Activated CD8-positive, alpha-beta memory T cell treated with anti-CD3 and anti-CD28 coated beads, Interleukin-2, amount 50 U/mL, for 4 hours (primary cell): ENCODE measurements at regions not wholly inside any gene's neighbourhood (a gene's known extent, or its start where the extent isn't known, plus 50 kb on each side); places are given as distances from the start of the nearest gene placed in this dataset.

ENCODE experiments used
- DNase-seq: peaks from one replicate; pipeline ENCODE4 v3.0.0-alpha.2; 2020

DNA sequence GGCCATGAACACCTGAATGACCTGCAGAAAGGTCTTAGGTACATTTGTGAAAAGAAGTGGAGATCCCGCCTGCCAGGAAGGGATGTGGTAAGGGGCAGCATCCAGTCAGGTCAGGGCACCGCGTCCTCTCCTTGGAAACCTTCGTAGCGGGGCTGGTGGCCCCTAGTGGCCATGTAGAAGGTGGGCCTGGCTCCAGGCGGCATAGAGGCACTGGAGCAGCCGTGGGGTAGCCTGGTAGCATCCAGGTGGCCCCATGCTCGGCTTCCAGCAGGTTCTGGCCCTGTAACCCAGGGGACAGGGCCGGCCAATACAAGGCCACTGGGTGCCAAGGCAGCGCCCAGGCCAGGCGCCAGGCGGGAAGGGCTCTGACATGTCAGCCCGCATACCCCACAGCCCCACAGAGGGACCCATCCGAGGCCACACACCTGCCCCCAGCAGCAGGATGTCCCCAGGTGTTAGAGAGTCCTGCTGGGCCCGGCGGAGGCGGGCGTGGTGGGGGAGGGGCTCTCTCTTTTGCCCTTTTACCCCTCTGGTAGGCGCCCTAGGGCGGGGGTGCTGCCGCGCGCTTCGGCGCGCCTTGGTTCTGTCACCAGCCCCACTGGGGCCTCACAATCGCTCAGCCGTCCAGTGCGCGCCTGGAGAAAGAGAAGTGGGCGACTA is 58.3 kb upstream of the SPATA31E1 start:
- no peak for DNase-seq

DNA sequence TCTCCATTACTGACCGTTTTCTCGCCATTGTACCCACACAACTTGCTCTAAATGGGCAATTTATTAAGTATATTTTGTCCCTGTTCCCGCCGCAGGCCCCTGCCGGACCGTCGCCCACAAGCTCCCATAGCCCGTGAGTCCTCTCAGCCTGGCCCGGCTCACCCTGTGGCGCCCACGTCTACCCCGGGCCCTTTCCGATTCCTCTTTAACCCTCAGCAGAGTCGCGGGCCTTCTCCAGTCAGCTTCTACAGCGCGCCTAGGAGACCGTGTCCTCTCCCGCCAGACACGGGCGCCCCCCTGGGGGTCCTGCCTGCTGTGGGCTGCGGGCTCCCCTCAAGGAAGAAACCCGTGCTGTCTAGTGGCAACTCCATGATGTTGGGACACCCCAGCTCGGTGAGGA is 57.8 kb upstream of the SPATA31E1 start:
- DNase-seq, result no peak

DNA sequence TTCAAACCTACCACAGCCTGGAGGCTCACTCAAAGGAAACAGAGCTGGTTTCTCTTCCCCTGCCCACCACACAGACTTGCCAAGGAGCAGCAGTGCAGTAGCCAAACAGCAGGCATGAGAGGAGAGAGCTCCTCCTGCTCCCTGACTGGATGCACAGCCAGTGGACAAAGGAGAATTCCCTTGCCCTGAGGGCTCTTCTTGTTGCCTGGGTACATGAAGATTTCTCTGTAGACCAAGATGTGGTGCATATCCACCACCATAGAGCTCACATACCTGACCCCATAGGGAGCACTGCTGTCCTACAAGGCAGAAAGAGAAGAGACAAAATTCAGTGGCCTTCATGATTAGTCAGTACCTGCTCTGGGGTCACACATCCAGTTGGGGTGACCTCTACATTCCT is 56.3 kb upstream of the SPATA31E1 start:
- no peak for DNase-seq

DNA sequence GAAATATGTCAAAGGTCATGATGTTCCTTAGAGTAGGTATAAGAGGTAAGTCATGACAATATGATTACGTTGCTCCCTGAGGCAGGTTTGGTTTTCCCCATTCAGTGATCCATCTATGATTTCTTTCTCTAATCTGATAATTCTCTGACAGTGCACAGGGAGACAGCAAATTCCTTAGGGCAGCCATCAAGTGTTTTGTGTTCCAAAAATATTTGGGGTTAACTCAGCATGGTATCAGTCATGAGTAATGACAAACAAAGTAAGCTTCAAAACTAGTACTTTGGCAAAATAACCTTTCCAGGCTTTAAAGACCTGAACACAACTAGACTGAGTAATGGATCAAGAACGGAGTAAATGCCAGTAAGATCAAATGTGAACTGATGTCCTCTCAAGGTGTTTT is 55.3 kb upstream of the SPATA31E1 start:
- DNase-seq, result no peak

DNA sequence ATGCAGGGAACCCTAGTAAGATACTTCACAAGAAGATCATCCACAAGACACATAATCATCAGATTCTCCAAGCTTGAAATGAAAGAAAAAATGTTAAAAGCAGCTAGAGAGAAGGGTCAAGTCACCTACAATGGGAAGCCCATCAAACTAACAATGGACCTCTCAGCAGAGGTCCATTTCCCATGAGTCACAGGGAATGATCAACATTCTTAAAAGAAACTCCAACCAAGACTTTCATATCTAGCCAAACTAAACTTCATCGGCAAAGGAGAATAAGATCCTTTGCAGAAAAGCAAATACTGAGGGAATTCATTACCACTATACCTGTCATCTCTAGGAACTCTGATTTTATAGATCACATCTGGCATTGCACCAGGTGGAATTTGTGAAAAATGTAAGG is 52.9 kb upstream of the SPATA31E1 start:
- DNase-seq, result no peak

DNA sequence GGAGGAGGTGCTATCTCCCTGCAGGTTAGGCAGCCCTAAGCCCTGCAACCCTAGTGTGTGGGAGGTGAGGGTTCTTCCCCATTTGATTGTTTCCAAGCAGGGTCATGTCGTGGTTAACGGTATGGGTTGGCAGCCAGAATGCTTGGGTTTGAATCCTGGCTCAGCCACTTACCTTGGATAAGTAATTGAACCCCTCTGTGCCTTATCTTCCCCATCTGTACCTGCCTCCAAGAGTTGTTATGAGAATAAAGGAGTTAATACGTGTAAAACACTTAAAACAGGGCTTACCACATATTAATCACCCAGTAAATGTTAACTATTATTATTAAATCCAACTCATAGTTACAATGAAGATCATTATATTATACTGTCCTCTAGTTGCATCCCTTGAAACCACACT is 52.2 kb upstream of the SPATA31E1 start:
- no peak for DNase-seq

DNA sequence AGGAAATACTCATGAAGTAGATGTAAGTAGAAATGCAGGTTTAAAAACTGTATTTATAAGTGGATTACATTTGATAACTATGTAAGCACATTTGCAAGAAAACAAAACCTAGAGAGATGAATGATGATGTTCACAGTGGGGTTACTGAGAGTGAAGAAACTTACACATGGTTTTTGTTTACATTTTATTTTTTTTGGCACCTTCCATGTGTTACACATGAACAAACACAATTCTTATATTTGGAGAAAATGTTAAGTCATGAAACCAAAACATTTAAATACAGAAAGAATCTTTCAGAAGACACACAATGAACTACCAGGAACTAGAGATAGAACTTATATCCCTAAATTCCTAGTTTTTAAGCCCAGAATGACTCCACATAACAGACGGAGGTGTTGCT is 51.5 kb upstream of the SPATA31E1 start:
- no peak for DNase-seq
